Gastrocnemius medialis (tissue), 4 donors: ENCODE measurements at regions not wholly inside any gene's neighbourhood (a gene's known extent, or its start where the extent isn't known, plus 50 kb on each side); places are given as distances from the start of the nearest gene placed in this dataset.

Experiments
- ATAC-seq, 2 donors: fragments of 150-250 bp; one replicate each; pipeline ENCODE4 v1.9.1; 2016
- DNase-seq, 2 donors: peaks; one replicate each; pipeline ENCODE4 v3.0.0-alpha.2; 2019
- H3K27ac ChIP-seq, 4 donors: fragments of 200-600 bp; sonication (generic); 1 replicate in 1 of 4; 2 replicates in 3 of 4; pipeline ENCODE4 v1.5.1; 2016 to 2018; ENCODE audit warnings: mild to moderate bottlenecking in 2 of 4, moderate library complexity in 1 of 4
- H3K27me3 ChIP-seq, 3 donors: fragments of 200-600 bp; sonication (generic) in 2 of 3; 1 replicate in 1 of 3; 2 replicates in 2 of 3; pipeline versions ENCODE4 v1.5.1 to v1.6.0; 2016 to 2019; ENCODE audit warnings: mild to moderate bottlenecking in 1 of 3, moderate library complexity in 1 of 3
- H3K36me3 ChIP-seq, 2 donors: fragments of 200-600 bp; sonication (generic) in 1 of 2; one replicate each; pipeline ENCODE4 v1.5.1; 2017 to 2018
- H3K4me1 ChIP-seq, 2 donors: fragments of 200-600 bp; sonication (generic) in 1 of 2; one replicate each; pipeline ENCODE4 v1.5.1; 2016 to 2017; ENCODE audit warnings: mild to moderate bottlenecking in 2 of 2
- H3K4me3 ChIP-seq, 4 donors: fragments of 200-600 bp; sonication (generic) in 3 of 4; 1 replicate in 1 of 4; 2 replicates in 3 of 4; pipeline ENCODE4 v1.5.1; 2016 to 2019; ENCODE audit warnings: mild to moderate bottlenecking in 2 of 4
- H3K9me3 ChIP-seq, 3 donors: fragments of 200-600 bp; sonication (generic) in 2 of 3; 1 replicate in 1 of 3; 2 replicates in 2 of 3; pipeline ENCODE4 v1.5.1; 2016 to 2019
- POLR2A ChIP-seq, 2 donors: fragments of 450-650 bp; IDR thresholded peaks; one replicate each; pipeline ENCODE4 v1.6.1; 2017; ENCODE audit warnings: antibody characterized with exemption in 2 of 2, mild to moderate bottlenecking in 2 of 2, moderate library complexity in 2 of 2
- in situ Hi-C, 4 donors: fragments of 200-750 bp; cut with MboI; loops; one replicate each; pipeline versions ENCODE4 v1.15.0 to v1.8.0; 2017; ENCODE audit warnings: low sequenced_read_pairs in 4 of 4
- intact Hi-C: fragments of 100-400 bp; cut with DNase I; formaldehyde crosslinking; loops from one replicate; pipeline ENCODE4 v1.15.1; 2023; ENCODE audit warnings: low total_unique reads
- TF ChIP-seq, protein P1 (sequence below), 5 experiments: fragments of 450-650 bp in 3 of 5; fragments of 200-600 bp in 2 of 5; sonication (generic) in 2 of 5; IDR thresholded peaks in 4 of 5; conservative IDR thresholded peaks in 1 of 5; 1 replicate in 4 of 5; 2 replicates in 1 of 5; pipeline ENCODE4 v1.5.1; 2016 to 2019; ENCODE audit warnings: antibody characterized with exemption in 5 of 5, mild to moderate bottlenecking in 3 of 5, moderate library complexity in 3 of 5

DNA sequence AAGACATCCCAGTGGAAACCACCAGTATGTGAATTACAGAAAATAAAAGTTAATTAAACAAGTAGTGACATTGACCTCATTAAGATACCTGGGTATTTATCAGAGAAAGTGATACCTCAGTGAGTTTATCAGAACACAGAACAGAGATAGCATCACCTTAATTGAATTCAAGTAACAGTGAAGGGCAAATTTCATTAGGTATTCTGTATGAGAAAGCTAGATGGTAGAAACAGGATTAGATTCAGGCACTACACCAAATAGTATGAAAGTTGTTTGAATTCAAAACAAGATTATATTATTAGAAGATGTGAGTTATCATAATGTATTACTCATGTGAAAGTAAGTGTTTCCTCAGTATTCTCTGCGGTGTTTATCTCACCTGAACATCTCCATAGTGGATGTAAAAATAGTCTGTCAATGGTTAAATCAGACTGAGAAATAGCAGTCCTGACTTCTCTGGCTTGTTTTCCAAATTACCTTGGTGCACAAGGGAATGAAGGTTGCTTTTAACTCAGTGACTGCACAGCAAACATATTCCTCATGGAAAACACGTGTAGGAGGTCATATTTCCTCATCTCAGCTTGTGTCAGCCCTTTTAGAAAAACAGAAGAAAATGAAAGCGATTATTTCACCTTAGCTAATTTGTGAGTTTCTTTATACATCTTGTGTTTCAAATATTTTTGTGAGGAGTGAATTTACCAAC is 79.9 kb upstream of the PCDH18 start:
- intact Hi-C loops (no loop called here), in situ Hi-C loops (no loop called here)
- no peak for ATAC-seq
- DNase-seq, result no peak
- no peaks in the 10 kb centered on the region for H3K4me1 ChIP-seq
- H3K9me3 ChIP-seq, result no peaks in the 10 kb centered on the region
- TF ChIP-seq POLR2A (IDR thresholded peaks at IDR 0.05), result no peak
- TF ChIP-seq, protein P1, sequence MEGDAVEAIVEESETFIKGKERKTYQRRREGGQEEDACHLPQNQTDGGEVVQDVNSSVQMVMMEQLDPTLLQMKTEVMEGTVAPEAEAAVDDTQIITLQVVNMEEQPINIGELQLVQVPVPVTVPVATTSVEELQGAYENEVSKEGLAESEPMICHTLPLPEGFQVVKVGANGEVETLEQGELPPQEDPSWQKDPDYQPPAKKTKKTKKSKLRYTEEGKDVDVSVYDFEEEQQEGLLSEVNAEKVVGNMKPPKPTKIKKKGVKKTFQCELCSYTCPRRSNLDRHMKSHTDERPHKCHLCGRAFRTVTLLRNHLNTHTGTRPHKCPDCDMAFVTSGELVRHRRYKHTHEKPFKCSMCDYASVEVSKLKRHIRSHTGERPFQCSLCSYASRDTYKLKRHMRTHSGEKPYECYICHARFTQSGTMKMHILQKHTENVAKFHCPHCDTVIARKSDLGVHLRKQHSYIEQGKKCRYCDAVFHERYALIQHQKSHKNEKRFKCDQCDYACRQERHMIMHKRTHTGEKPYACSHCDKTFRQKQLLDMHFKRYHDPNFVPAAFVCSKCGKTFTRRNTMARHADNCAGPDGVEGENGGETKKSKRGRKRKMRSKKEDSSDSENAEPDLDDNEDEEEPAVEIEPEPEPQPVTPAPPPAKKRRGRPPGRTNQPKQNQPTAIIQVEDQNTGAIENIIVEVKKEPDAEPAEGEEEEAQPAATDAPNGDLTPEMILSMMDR (IDR thresholded peaks at IDR 0.05 in 4 of 5, conservative IDR thresholded peaks at IDR 0.05 in 1 of 5), result no peak
- no peak overlapping the region for H3K27ac ChIP-seq
- H3K27me3 ChIP-seq, result no peaks in the 10 kb centered on the region
- no peaks in the 10 kb centered on the region for H3K36me3 ChIP-seq
- H3K4me3 ChIP-seq, result no peak overlapping the region

DNA sequence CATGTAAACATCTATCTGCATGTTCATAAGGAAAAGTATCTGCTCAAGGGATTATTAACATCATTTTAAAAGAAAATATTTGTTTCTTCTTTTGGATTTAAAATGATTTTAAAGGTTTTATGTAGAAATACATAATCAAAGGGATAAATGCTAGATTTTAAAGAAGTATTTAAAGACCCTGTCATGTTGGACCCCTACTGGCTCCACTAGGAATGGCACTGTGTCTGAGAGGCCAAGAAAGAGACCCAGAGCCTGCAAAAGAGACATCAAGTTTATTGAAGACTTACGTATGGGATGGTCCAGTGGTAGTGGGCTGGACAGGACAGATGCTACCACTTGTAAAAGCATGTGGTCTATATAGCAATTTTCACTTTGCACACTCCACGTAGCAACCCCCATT is 78.7 kb upstream of the PCDH18 start:
- DNase-seq, result no peak
- intact Hi-C loops, result no loop called here
- Histone ChIP-seq H3K9me3 (no peaks in the 10 kb centered on the region), H3K27ac (no peak overlapping the region), H3K4me3 (no peak overlapping the region), H3K4me1 (no peaks in the 10 kb centered on the region), H3K36me3 (no peaks in the 10 kb centered on the region), H3K27me3 (no peaks in the 10 kb centered on the region)
- TF ChIP-seq, protein P1 (IDR thresholded peaks at IDR 0.05 in 4 of 5, conservative IDR thresholded peaks at IDR 0.05 in 1 of 5), result no peak
- TF ChIP-seq POLR2A (IDR thresholded peaks at IDR 0.05), result no peak
- ATAC-seq, result no peak
- in situ Hi-C loops, result no loop called here

DNA sequence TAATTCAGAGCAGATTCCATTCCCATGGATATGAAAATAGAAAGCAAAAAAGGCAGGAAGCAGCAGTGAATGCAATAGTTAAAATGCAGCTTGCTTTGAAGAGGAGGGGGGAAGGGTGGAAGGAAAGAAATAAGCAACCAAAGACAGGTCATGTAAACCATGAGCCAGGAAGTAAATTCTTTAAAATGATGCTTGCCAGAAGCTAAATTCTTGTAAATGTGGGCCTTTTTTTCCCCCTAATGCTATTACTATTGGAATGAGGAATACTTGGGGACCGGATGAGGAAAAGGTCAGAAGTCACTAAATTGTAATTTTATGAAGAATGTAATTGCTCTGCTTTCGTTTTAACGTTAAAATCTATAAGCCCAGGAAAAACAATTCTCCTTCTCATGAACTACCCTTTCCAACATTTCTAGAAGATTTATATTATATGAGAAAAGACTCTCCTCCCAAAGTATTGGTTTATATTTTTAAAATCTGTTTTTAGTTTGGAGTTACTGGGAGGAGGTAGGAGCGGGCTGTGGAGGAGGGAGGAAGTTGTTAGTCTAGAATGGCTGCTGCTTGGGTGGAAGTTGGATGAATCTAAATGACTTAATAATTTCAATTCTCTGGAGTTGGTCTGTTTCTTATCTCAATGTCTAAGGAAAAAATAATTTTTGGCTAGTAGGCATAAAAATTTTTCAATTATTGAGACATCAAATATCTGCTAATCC is 77.6 kb upstream of the PCDH18 start:
- Histone ChIP-seq H3K27ac (peak overlapping the region in 3 of 4 donors; percentile 7 to 43 (median 18)), H3K27me3 (no peaks in the 10 kb centered on the region), H3K4me1 (no peaks in the 10 kb centered on the region), H3K9me3 (no peaks in the 10 kb centered on the region), H3K4me3 (no peak overlapping the region), H3K36me3 (no peaks in the 10 kb centered on the region)
- ATAC-seq, result no peak
- DNase-seq, result no peak
- intact Hi-C loops (no loop called here), in situ Hi-C loops (no loop called here)
- TF ChIP-seq POLR2A (IDR thresholded peaks at IDR 0.05), result no peak

DNA sequence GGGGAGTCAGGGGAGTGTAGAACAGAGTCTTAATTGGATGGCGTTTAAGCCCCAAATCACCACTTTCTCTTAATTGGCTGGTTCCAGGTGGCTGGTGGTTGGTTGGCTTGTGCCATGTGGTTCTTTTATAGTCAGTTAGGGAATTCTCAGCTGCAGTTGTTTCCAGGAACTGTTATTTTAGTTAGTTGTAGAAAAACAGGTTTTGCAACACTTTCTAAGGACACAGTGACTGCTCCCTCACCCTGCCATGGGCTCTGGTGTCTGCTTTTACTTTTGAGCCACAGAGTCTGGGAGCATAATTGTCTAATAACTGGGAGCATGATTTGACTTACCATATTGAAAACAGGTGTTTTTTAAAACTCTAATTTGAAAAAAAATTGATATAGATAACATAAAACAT is 75.8 kb upstream of the PCDH18 start:
- no peaks in the 10 kb centered on the region for H3K36me3 ChIP-seq
- ATAC-seq, result peak in 1 of 2 donors; percentile 53
- no peaks in the 10 kb centered on the region for H3K4me1 ChIP-seq
- in situ Hi-C loops (no loop called here), intact Hi-C loops (no loop called here)
- no peaks in the 10 kb centered on the region for H3K27me3 ChIP-seq
- H3K4me3 ChIP-seq, result no peak overlapping the region
- H3K9me3 ChIP-seq, result no peaks in the 10 kb centered on the region
- DNase-seq, result peak in 1 of 2 donors; percentile 21
- H3K27ac ChIP-seq, result peak overlapping the region in 2 of 4 donors; percentile 14 to 22
- TF ChIP-seq POLR2A (IDR thresholded peaks at IDR 0.05), result no peak
- TF ChIP-seq, protein P1 (IDR thresholded peaks at IDR 0.05 in 4 of 5, conservative IDR thresholded peaks at IDR 0.05 in 1 of 5), result no peak

DNA sequence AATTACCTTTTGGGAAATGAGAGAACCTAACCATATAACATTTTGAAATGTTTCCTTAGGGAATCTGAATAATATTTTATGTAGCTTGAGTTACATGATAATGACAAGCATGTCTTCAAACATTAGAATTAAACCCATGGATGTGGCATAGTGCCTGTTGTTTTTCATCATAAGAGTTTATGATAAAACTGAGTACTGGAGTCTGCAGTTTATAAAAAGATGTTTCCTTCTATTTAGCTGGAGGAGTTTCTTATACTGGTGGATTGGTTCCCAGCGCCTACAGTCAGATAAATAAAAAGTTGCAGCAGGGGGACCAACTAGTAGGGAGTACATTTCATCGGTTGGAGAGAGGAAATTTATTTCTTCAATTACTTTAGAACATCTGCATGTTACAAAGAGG is 70.1 kb upstream of the PCDH18 start:
- in situ Hi-C loops, result no loop called here
- H3K4me3 ChIP-seq, result no peak overlapping the region

More for the DNA sequence above, 70.1 kb upstream of the PCDH18 start:
- Histone ChIP-seq H3K36me3 (no peaks in the 10 kb centered on the region), H3K27me3 (no peaks in the 10 kb centered on the region), H3K4me1 (no peaks in the 10 kb centered on the region), H3K9me3 (no peaks in the 10 kb centered on the region), H3K27ac (no peak overlapping the region)
- intact Hi-C loops, result no loop called here
- no peak for DNase-seq
- no peak for ATAC-seq
- TF ChIP-seq, protein P1 (IDR thresholded peaks at IDR 0.05 in 4 of 5, conservative IDR thresholded peaks at IDR 0.05 in 1 of 5), result no peak
- TF ChIP-seq POLR2A (IDR thresholded peaks at IDR 0.05), result no peak
